CD4-positive, alpha-beta memory T cell (primary cell): ENCODE measurements at regions not wholly inside any gene's neighbourhood (a gene's known extent, or its start where the extent isn't known, plus 50 kb on each side); places are given as distances from the start of the nearest gene placed in this dataset.
"Not testable (repeated sequence)": the region's sequence is repeated elsewhere in the genome, so short reads cannot be mapped to it uniquely, and the experiment has no call there.

ENCODE experiments used
- CTCF ChIA-PET: fragments of 350-600 bp; sonication (Branson Sonifier 250); formaldehyde crosslinking; loops from one replicate; lab custom pipeline; 2021; ENCODE audit warnings: inconsistent platforms; ENCODE audit not compliant: partially characterized antibody; lab: Charles Lee
- POLR2A ChIA-PET: fragments of 350-600 bp; sonication (Branson Sonifier 250); formaldehyde crosslinking; loops from one replicate; lab custom pipeline; 2021; ENCODE audit not compliant: partially characterized antibody; lab: Charles Lee
- DNase-seq, 5 donors: peaks; one replicate each; pipeline versions ENCODE4 v3.0.0 to v3.0.0-alpha.2; 2020 to 2022; ENCODE audit warnings: mixed read lengths in 1 of 5
- H3K27ac ChIP-seq: one replicate; pipeline ENCODE4 v1.7.0; 2013; ENCODE audit warnings: low read depth, low read length
- H3K27me3 ChIP-seq: 2 replicates; pipeline ENCODE4 v1.7.0; 2013; ENCODE audit warnings: mild to moderate bottlenecking, low read length, moderate library complexity; ENCODE audit not compliant: insufficient read depth
- H3K36me3 ChIP-seq: 2 replicates; pipeline ENCODE4 v1.7.0; 2013; ENCODE audit warnings: mild to moderate bottlenecking, low read length, moderate library complexity; ENCODE audit not compliant: insufficient read depth
- H3K4me1 ChIP-seq: 2 replicates; pipeline ENCODE4 v1.7.0; 2013; ENCODE audit warnings: mild to moderate bottlenecking, low read length, moderate library complexity; ENCODE audit not compliant: insufficient read depth
- H3K4me3 ChIP-seq, 2 donors: one replicate each; pipeline ENCODE4 v1.7.0; 2013; ENCODE audit warnings: low read length in 2 of 2, mild to moderate bottlenecking in 1 of 2
- H3K9me3 ChIP-seq, 2 donors: one replicate each; pipeline ENCODE4 v1.7.0; 2013; ENCODE audit warnings: low read length in 2 of 2, control low read depth in 1 of 2; ENCODE audit not compliant: control insufficient read depth in 1 of 2
- H3K27ac Mint-ChIP-seq, 7 donors: one replicate each; pipeline ENCODE4 v1.8.0; 2020 to 2021; ENCODE audit warnings: mixed read lengths in 7 of 7, mild to moderate bottlenecking in 6 of 7, inconsistent platforms in 3 of 7, moderate library complexity in 3 of 7
- H3K27me3 Mint-ChIP-seq, 2 donors: one replicate each; pipeline ENCODE4 v1.8.0; 2020 to 2021; ENCODE audit warnings: mixed read lengths in 2 of 2
- H3K36me3 Mint-ChIP-seq, 2 donors: one replicate each; pipeline ENCODE4 v1.8.0; 2020 to 2021; ENCODE audit warnings: mixed read lengths in 2 of 2, inconsistent platforms in 1 of 2, mild to moderate bottlenecking in 1 of 2
- H3K4me1 Mint-ChIP-seq, 4 donors: one replicate each; pipeline ENCODE4 v1.8.0; 2020 to 2021; ENCODE audit warnings: mixed read lengths in 4 of 4, mild to moderate bottlenecking in 1 of 4
- H3K4me3 Mint-ChIP-seq, 8 donors: one replicate each; pipeline ENCODE4 v1.8.0; 2020 to 2021; ENCODE audit warnings: mixed read lengths in 8 of 8, mild to moderate bottlenecking in 7 of 8, moderate library complexity in 6 of 8, inconsistent platforms in 3 of 8
- H3K9me3 Mint-ChIP-seq, 8 donors: one replicate each; pipeline ENCODE4 v1.8.0; 2020 to 2021; ENCODE audit warnings: mixed read lengths in 8 of 8, mild to moderate bottlenecking in 5 of 8, inconsistent platforms in 3 of 8, moderate library complexity in 1 of 8
- intact Hi-C: fragments of 100-400 bp; cut with micrococcal nuclease; formaldehyde crosslinking; loops from one replicate; pipeline ENCODE4 v1.15.1; 2023

DNA sequence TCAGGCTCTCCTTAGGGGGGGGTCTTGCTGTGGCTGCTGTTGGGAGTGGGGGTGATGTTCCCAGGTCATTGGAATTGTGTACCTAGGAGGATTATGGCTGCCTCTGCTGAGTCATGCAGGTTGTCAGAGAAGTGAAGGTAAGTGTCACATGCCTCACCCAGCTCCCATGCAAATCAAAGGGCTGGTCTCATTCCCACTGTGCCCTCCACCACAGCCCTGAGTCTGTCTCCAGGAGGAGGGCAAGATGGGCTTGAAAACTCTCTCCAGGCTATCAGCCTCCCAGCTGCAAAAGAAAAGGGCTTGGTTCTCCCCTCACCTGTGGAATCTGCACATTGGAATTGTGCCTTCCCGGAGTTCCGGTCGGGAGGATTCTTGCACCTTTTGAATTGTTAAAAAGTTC is 580.5 kb downstream of the NSUN3 start:
- Mint-ChIP-seq H3K9me3 (peaks cover 0 to 14% (median 6%) of the 10 kb centered on the region in 8 donors), H3K27me3 (no peaks in the 10 kb centered on the region), H3K4me3 (no peak overlapping the region), H3K4me1 (no peaks in the 10 kb centered on the region), H3K27ac (no peak overlapping the region), H3K36me3 (no peaks in the 10 kb centered on the region)
- ChIA-PET CTCF (no interaction called here), POLR2A (no interaction called here)
- H3K4me3 ChIP-seq = no peak overlapping the region
- H3K27ac ChIP-seq = no peak overlapping the region
- H3K9me3 ChIP-seq = no peaks in the 10 kb centered on the region
- DNase-seq = no peak
- no peaks in the 10 kb centered on the region for H3K4me1 ChIP-seq
- H3K27me3 ChIP-seq = no peaks in the 10 kb centered on the region
- intact Hi-C loops = no loop called here
- no peaks in the 10 kb centered on the region for H3K36me3 ChIP-seq

- Mint-ChIP-seq H3K4me1 (no peaks in the 10 kb centered on the region), H3K4me3 (no peak overlapping the region), H3K36me3 (no peaks in the 10 kb centered on the region), H3K27ac (no peak overlapping the region), H3K27me3 (no peaks in the 10 kb centered on the region), H3K9me3 (peaks cover 0 to 15% (median 9%) of the 10 kb centered on the region in 8 donors)
- ChIA-PET CTCF (no interaction called here), POLR2A (no interaction called here)
- Histone ChIP-seq H3K36me3 (no peaks in the 10 kb centered on the region), H3K27ac (no peak overlapping the region), H3K4me3 (no peak overlapping the region), H3K4me1 (no peaks in the 10 kb centered on the region), H3K9me3 (no peaks in the 10 kb centered on the region), H3K27me3 (no peaks in the 10 kb centered on the region)
- intact Hi-C loops = no loop called here
- no peak for DNase-seq
Measured at GRCh38 chr3:94645790-94646189, 582.9 kb downstream of the NSUN3 start.

GRCh38 chr3:94647131-94647530 is 584.3 kb downstream of the NSUN3 start:
- H3K27ac ChIP-seq = no peak overlapping the region
- CTCF ChIA-PET = interaction anchor here (0.7 kb wide), 1 partner anchor 40 kb away, joined by 3 read pairs; no protein-coding TSS in a partner anchor
- no peaks in the 10 kb centered on the region for H3K9me3 ChIP-seq
- Mint-ChIP-seq H3K27me3 (no peaks in the 10 kb centered on the region), H3K9me3 (peaks cover 0 to 17% (median 9%) of the 10 kb centered on the region in 8 donors), H3K36me3 (no peaks in the 10 kb centered on the region), H3K4me1 (no peaks in the 10 kb centered on the region), H3K27ac (no peak overlapping the region), H3K4me3 (no peak overlapping the region)
- intact Hi-C loops = no loop called here
- H3K27me3 ChIP-seq = no peaks in the 10 kb centered on the region
- DNase-seq = no peak
- POLR2A ChIA-PET = no interaction called here
- no peak overlapping the region for H3K4me3 ChIP-seq
- H3K36me3 ChIP-seq = no peaks in the 10 kb centered on the region
- no peaks in the 10 kb centered on the region for H3K4me1 ChIP-seq

GRCh38 chr3:94648270-94649180 is 585.7 kb downstream of the NSUN3 start:
- DNase-seq, H3K27me3 ChIP-seq, POLR2A ChIA-PET, H3K27me3 Mint-ChIP-seq, H3K36me3 ChIP-seq, H3K4me3 ChIP-seq, H3K27ac ChIP-seq, H3K4me3 Mint-ChIP-seq, H3K9me3 ChIP-seq, H3K4me1 Mint-ChIP-seq, intact Hi-C loops, H3K36me3 Mint-ChIP-seq, H3K4me1 ChIP-seq, CTCF ChIA-PET, H3K27ac Mint-ChIP-seq: not testable (repeated sequence)
- peaks cover 0 to 24% (median 7%) of the 10 kb centered on the region in 8 donors for H3K9me3 Mint-ChIP-seq

GRCh38 chr3:94654096-94654495 is 591.2 kb downstream of the NSUN3 start:
- no peak for DNase-seq
- ChIA-PET CTCF (no interaction called here), POLR2A (no interaction called here)
- no peaks in the 10 kb centered on the region for H3K9me3 ChIP-seq
- H3K4me3 ChIP-seq = no peak overlapping the region
- H3K9me3 Mint-ChIP-seq = peaks cover 0 to 20% (median 6%) of the 10 kb centered on the region in 8 donors
- H3K4me1 Mint-ChIP-seq = no peaks in the 10 kb centered on the region
- no peak overlapping the region for H3K4me3 Mint-ChIP-seq
- no peak overlapping the region for H3K27ac ChIP-seq
- no peaks in the 10 kb centered on the region for H3K36me3 ChIP-seq
- intact Hi-C loops = no loop called here
- H3K27ac Mint-ChIP-seq = no peak overlapping the region
- H3K4me1 ChIP-seq = no peaks in the 10 kb centered on the region
- H3K27me3 ChIP-seq = no peaks in the 10 kb centered on the region
- no peaks in the 10 kb centered on the region for H3K27me3 Mint-ChIP-seq
- H3K36me3 Mint-ChIP-seq = no peaks in the 10 kb centered on the region

DNA sequence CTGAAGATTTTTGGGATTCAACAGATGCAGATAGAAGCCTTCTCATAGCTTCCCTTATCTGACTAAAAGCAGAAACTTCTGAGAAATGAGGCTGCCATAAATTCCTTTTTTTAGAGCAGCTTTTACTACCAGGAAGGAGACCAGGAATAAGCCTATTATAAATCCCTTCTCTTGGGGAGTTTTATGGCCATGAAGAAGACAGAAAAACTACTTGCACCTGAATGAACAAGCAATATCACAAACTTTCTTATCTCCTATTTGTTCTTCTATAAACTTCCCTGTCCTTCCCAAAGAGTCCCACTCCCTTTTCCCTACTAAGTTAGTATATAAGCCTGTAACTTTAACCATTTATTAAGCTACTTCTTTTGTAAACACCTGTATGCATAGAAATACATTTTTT is 603.1 kb downstream of the NSUN3 start:
- Histone ChIP-seq H3K4me1 (no peaks in the 10 kb centered on the region), H3K36me3 (no peaks in the 10 kb centered on the region), H3K4me3 (no peak overlapping the region), H3K27me3 (no peaks in the 10 kb centered on the region), H3K27ac (no peak overlapping the region), H3K9me3 (no peaks in the 10 kb centered on the region)
- H3K27ac Mint-ChIP-seq = no peak overlapping the region
- no peaks in the 10 kb centered on the region for H3K4me1 Mint-ChIP-seq
- intact Hi-C loops = no loop called here
- no peaks in the 10 kb centered on the region for H3K27me3 Mint-ChIP-seq
- H3K9me3 Mint-ChIP-seq = peaks cover 0 to 8% (median under 1%) of the 10 kb centered on the region in 8 donors
- H3K4me3 Mint-ChIP-seq = no peak overlapping the region
- no peaks in the 10 kb centered on the region for H3K36me3 Mint-ChIP-seq
- ChIA-PET POLR2A (no interaction called here), CTCF (no interaction called here)
- no peak for DNase-seq

- CTCF ChIA-PET = no interaction called here
- DNase-seq = no peak
- H3K9me3 Mint-ChIP-seq = peaks cover 0 to 7% (median 3%) of the 10 kb centered on the region in 8 donors
- no peaks in the 10 kb centered on the region for H3K36me3 Mint-ChIP-seq
- Histone ChIP-seq H3K27ac (no peak overlapping the region), H3K27me3 (no peaks in the 10 kb centered on the region), H3K4me3 (no peak overlapping the region), H3K36me3 (no peaks in the 10 kb centered on the region), H3K4me1 (no peaks in the 10 kb centered on the region), H3K9me3 (no peaks in the 10 kb centered on the region)
- POLR2A ChIA-PET = no interaction called here
- no peak overlapping the region for H3K4me3 Mint-ChIP-seq
- H3K27ac Mint-ChIP-seq = no peak overlapping the region
- intact Hi-C loops = no loop called here
- H3K4me1 Mint-ChIP-seq = no peaks in the 10 kb centered on the region
- H3K27me3 Mint-ChIP-seq = no peaks in the 10 kb centered on the region
Measured at GRCh38 chr3:94671078-94671477, 608.2 kb downstream of the NSUN3 start.
